DMS79 (cell line): ENCODE measurements at regions not wholly inside any gene's neighbourhood (a gene's known extent, or its start where the extent isn't known, plus 50 kb on each side); places are given as distances from the start of the nearest gene placed in this dataset.

Experiments
- DNase-seq: peaks from one replicate; lab custom pipeline; 2025; lab: John Stamatoyannopoulos, UW

- no peak for DNase-seq
Measured at GRCh38 chr6:110033101-110033500, 55.0 kb downstream of the GPR6 start.

GRCh38 chr6:110033749-110034666 lies 55.9 kb downstream of the GPR6 start:
- DNase-seq, result no peak

- DNase-seq, result peak; percentile 10
Measured at GRCh38 chr6:110034667-110035036, 56.5 kb downstream of the GPR6 start.

- no peak for DNase-seq
Measured at GRCh38 chr6:110035321-110035720, 57.2 kb downstream of the GPR6 start.

GRCh38 chr6:110036408-110037302 lies 58.5 kb downstream of the GPR6 start:
- DNase-seq, result no peak

- no peak for DNase-seq
Measured at GRCh38 chr6:110037726-110038295, 59.7 kb downstream of the GPR6 start.

GRCh38 chr6:110039364-110039980 lies 61.4 kb downstream of the GPR6 start:
- DNase-seq, result peak; percentile 67

- DNase-seq, result peak; percentile 43
Measured at GRCh38 chr6:110039981-110040383, 61.9 kb downstream of the GPR6 start.

GRCh38 chr6:110040716-110041115 lies 62.6 kb downstream of the GPR6 start:
- no peak for DNase-seq

GRCh38 chr6:110041126-110041525 lies 63.0 kb downstream of the GPR6 start:
- no peak for DNase-seq

- no peak for DNase-seq
Measured at GRCh38 chr6:110041830-110042229, 63.7 kb downstream of the GPR6 start.

- DNase-seq, result no peak
Measured at GRCh38 chr6:110042670-110043296, 64.7 kb downstream of the GPR6 start.

GRCh38 chr6:110043366-110043994 lies 65.4 kb downstream of the GPR6 start:
- DNase-seq, result no peak

- no peak for DNase-seq
Measured at GRCh38 chr6:110044096-110044495, 66.0 kb downstream of the GPR6 start.

GRCh38 chr6:110044622-110045021 lies 66.5 kb downstream of the GPR6 start:
- DNase-seq, result no peak

- no peak for DNase-seq
Measured at GRCh38 chr6:110048221-110048875, 70.2 kb downstream of the GPR6 start.

GRCh38 chr6:110049696-110050439 lies 71.8 kb downstream of the GPR6 start:
- no peak for DNase-seq
